ENCODE measurements at regions not wholly inside any gene's neighbourhood (a gene's known extent, or its start where the extent isn't known, plus 50 kb on each side); places are given as distances from the start of the nearest gene placed in this dataset.

GRCh38 chr2:215627771-215628170 is 191.9 kb upstream of the FN1 start:
- Histone ChIP-seq H3K4me3 (ENCODE audit: low read length) (no peak overlapping the region), H3K27me3 (ENCODE audit: control insufficient read depth, insufficient read depth, low read length) (no peaks in the 10 kb centered on the region), H3K4me1 (ENCODE audit: control insufficient read depth, insufficient read depth, low read length) (peaks cover 9% of the 10 kb centered on the region), H3K36me3 (ENCODE audit: control insufficient read depth, insufficient read depth, low read length) (no peaks in the 10 kb centered on the region), H3K27ac (ENCODE audit: low read length) (no peak overlapping the region), H3K9me3 (replicated peaks; ENCODE audit: control insufficient read depth, low read depth, low read length) (peaks cover 2% of the 10 kb centered on the region)
- no CpG with 5 or more reads among the region's 1 CpG for WGBS (ENCODE audit: insufficient coverage)
- no peak for DNase-seq

DNA sequence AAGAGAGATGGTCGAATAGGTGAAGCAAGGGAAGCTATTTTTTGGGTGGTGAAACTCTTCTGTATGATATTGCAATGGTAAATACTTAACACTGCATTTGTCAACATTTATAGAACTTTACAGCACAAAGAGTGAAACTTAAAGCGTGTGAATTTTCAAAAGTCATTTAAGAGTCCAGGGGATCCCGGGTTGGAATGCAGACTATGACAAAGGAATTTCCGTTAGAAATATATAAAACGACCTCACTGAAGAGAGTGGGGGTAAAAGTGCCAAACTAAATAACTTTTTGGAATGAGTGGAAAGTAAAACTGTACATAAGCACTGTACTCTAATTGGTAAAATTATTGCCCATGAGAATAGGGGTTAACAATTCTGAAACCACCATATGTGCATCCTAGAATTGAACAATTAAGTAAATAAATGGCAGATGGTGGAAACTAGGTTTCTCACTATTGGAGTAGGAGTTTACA is 191.0 kb upstream of the FN1 start:
- Histone ChIP-seq H3K4me3 (ENCODE audit: low read length) (no peak overlapping the region), H3K4me1 (ENCODE audit: control insufficient read depth, insufficient read depth, low read length) (peaks cover 9% of the 10 kb centered on the region), H3K27ac (ENCODE audit: low read length) (no peak overlapping the region), H3K27me3 (ENCODE audit: control insufficient read depth, insufficient read depth, low read length) (no peaks in the 10 kb centered on the region), H3K36me3 (ENCODE audit: control insufficient read depth, insufficient read depth, low read length) (no peaks in the 10 kb centered on the region), H3K9me3 (replicated peaks; ENCODE audit: control insufficient read depth, low read depth, low read length) (peaks cover 2% of the 10 kb centered on the region)
- DNase-seq, result no peak
- WGBS (ENCODE audit: insufficient coverage), result no CpG with 5 or more reads among the region's 5 CpGs

DNA sequence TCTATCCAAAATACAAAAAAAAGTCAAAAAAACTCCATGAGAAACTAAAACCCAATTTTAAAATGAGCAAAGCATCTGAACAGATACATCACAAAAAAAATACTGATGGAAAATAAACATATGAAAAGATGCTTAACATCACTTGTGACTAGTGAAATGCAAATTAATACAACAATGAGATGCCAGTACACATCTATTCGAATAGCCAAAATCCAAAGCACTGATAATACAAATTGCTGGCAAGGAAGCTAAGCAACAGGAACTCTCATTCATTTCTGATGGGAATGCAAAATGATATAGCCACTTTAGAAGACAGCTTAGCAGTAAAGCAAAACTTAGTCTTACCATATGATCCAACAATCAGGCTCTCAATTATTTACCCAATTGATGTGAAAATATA is 190.2 kb upstream of the FN1 start:
- no peak overlapping the region for H3K4me3 ChIP-seq (ENCODE audit: low read length)
- no peak for DNase-seq
- peaks cover 9% of the 10 kb centered on the region for H3K4me1 ChIP-seq (ENCODE audit: control insufficient read depth, insufficient read depth, low read length)
- H3K36me3 ChIP-seq (ENCODE audit: control insufficient read depth, insufficient read depth, low read length), result no peaks in the 10 kb centered on the region
- peaks cover 2% of the 10 kb centered on the region for H3K9me3 ChIP-seq (replicated peaks; ENCODE audit: control insufficient read depth, low read depth, low read length)
- no CpG with 5 or more reads among the region's 1 CpG for WGBS (ENCODE audit: insufficient coverage)
- H3K27ac ChIP-seq (ENCODE audit: low read length), result no peak overlapping the region
- H3K27me3 ChIP-seq (ENCODE audit: control insufficient read depth, insufficient read depth, low read length), result no peaks in the 10 kb centered on the region

DNA sequence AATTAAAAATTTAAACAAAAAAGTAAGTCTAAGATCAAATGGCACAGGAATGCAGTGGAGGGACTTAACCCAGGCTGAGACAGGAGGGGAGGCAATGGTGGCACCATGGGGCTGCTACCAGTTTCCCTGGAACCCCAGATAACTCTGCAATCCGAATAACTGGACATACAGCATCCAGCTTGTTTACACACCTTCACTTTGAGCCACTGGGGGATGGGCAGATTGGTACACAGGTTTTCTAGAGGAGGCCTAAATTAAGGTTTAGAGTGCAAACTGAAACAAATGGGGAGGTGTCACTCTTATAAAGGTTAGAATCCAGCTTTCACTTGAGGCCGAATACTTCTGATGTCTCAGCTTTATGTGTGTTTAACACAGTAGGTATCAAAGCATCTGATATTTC is 189.3 kb upstream of the FN1 start:
- Histone ChIP-seq H3K27me3 (ENCODE audit: control insufficient read depth, insufficient read depth, low read length) (no peaks in the 10 kb centered on the region), H3K36me3 (ENCODE audit: control insufficient read depth, insufficient read depth, low read length) (no peaks in the 10 kb centered on the region), H3K27ac (ENCODE audit: low read length) (no peak overlapping the region), H3K4me3 (ENCODE audit: low read length) (no peak overlapping the region), H3K9me3 (replicated peaks; ENCODE audit: control insufficient read depth, low read depth, low read length) (no peaks in the 10 kb centered on the region), H3K4me1 (ENCODE audit: control insufficient read depth, insufficient read depth, low read length) (peaks cover 9% of the 10 kb centered on the region)
- no CpG with 5 or more reads among the region's 2 CpGs for WGBS (ENCODE audit: insufficient coverage)
- no peak for DNase-seq

GRCh38 chr2:215624423-215624829 is 188.6 kb upstream of the FN1 start:
- Histone ChIP-seq H3K4me3 (ENCODE audit: low read length) (no peak overlapping the region), H3K9me3 (replicated peaks; ENCODE audit: control insufficient read depth, low read depth, low read length) (no peaks in the 10 kb centered on the region), H3K27ac (ENCODE audit: low read length) (peak overlapping the region; percentile 81), H3K36me3 (ENCODE audit: control insufficient read depth, insufficient read depth, low read length) (no peaks in the 10 kb centered on the region), H3K4me1 (ENCODE audit: control insufficient read depth, insufficient read depth, low read length) (peaks cover 9% of the 10 kb centered on the region), H3K27me3 (ENCODE audit: control insufficient read depth, insufficient read depth, low read length) (no peaks in the 10 kb centered on the region)
- peak; percentile 95 for DNase-seq
- WGBS (ENCODE audit: insufficient coverage), result 13% methylated on average over 4 of the region's 7 CpGs

- no peak overlapping the region for H3K4me3 ChIP-seq (ENCODE audit: low read length)
- H3K4me1 ChIP-seq (ENCODE audit: control insufficient read depth, insufficient read depth, low read length), result peaks cover 13% of the 10 kb centered on the region
- no peaks in the 10 kb centered on the region for H3K36me3 ChIP-seq (ENCODE audit: control insufficient read depth, insufficient read depth, low read length)
- peak overlapping the region; percentile 15 for H3K27ac ChIP-seq (ENCODE audit: low read length)
- 60% methylated on average over 1 of the region's 5 CpGs for WGBS (ENCODE audit: insufficient coverage)
- no peaks in the 10 kb centered on the region for H3K27me3 ChIP-seq (ENCODE audit: control insufficient read depth, insufficient read depth, low read length)
- peak; percentile 40 for DNase-seq
- H3K9me3 ChIP-seq (replicated peaks; ENCODE audit: control insufficient read depth, low read depth, low read length), result no peaks in the 10 kb centered on the region
Measured at GRCh38 chr2:215622837-215623236, 187.0 kb upstream of the FN1 start.

DNA sequence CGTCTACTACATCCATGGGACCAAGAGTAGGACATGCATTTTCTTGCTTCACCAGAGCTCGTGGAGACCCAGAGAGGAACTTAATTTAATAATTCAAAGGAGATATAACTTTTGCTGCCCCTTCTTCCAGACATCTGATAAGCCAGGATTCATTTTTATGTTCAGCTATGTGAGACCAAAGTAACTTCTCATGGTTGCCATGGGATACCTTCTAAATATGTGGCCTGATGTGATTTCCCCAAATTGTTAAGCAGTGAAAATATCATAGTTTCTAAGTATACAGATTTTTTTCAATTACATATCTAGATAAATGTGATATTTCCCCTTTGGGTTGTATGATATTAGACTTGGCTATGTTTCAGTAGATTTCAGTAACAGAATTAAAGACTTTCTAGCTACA is 185.5 kb upstream of the FN1 start:
- no peaks in the 10 kb centered on the region for H3K27me3 ChIP-seq (ENCODE audit: control insufficient read depth, insufficient read depth, low read length)
- peak; percentile 56 for DNase-seq
- no peaks in the 10 kb centered on the region for H3K9me3 ChIP-seq (replicated peaks; ENCODE audit: control insufficient read depth, low read depth, low read length)
- no CpG with 5 or more reads among the region's 2 CpGs for WGBS (ENCODE audit: insufficient coverage)
- H3K4me3 ChIP-seq (ENCODE audit: low read length), result no peak overlapping the region
- H3K36me3 ChIP-seq (ENCODE audit: control insufficient read depth, insufficient read depth, low read length), result no peaks in the 10 kb centered on the region
- peaks cover 13% of the 10 kb centered on the region for H3K4me1 ChIP-seq (ENCODE audit: control insufficient read depth, insufficient read depth, low read length)
- H3K27ac ChIP-seq (ENCODE audit: low read length), result no peak overlapping the region

DNA sequence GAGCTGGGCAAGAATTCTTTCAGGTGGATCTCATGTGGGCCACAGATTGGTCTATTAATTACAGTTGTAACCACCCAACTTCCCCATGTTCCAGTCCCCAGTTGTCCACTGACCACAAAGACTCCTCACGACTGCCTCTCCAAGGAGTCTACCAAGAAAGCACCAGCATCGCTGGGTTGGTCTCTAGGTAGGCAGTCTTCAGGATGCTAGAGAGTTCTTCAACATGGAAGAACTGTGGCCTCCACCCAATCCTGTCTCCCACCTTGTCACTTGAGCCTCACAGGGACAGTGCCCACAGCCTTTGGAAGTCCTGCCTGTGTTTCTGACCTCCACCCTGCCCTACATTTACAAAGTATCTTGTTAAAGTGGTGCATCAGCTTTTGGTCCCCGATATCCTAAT is 184.7 kb upstream of the FN1 start:
- H3K4me1 ChIP-seq (ENCODE audit: control insufficient read depth, insufficient read depth, low read length), result peaks cover 13% of the 10 kb centered on the region
- no peaks in the 10 kb centered on the region for H3K9me3 ChIP-seq (replicated peaks; ENCODE audit: control insufficient read depth, low read depth, low read length)
- H3K4me3 ChIP-seq (ENCODE audit: low read length), result no peak overlapping the region
- DNase-seq, result no peak
- no peak overlapping the region for H3K27ac ChIP-seq (ENCODE audit: low read length)
- WGBS (ENCODE audit: insufficient coverage), result 100% methylated on average over 3 of the region's 3 CpGs
- no peaks in the 10 kb centered on the region for H3K36me3 ChIP-seq (ENCODE audit: control insufficient read depth, insufficient read depth, low read length)
- H3K27me3 ChIP-seq (ENCODE audit: control insufficient read depth, insufficient read depth, low read length), result no peaks in the 10 kb centered on the region

- H3K4me1 ChIP-seq (ENCODE audit: control insufficient read depth, insufficient read depth, low read length), result peaks cover 13% of the 10 kb centered on the region
- DNase-seq, result no peak
- no peaks in the 10 kb centered on the region for H3K27me3 ChIP-seq (ENCODE audit: control insufficient read depth, insufficient read depth, low read length)
- no peaks in the 10 kb centered on the region for H3K36me3 ChIP-seq (ENCODE audit: control insufficient read depth, insufficient read depth, low read length)
- 89% methylated on average over 8 of the region's 10 CpGs for WGBS (ENCODE audit: insufficient coverage)
- H3K4me3 ChIP-seq (ENCODE audit: low read length), result no peak overlapping the region
- no peaks in the 10 kb centered on the region for H3K9me3 ChIP-seq (replicated peaks; ENCODE audit: control insufficient read depth, low read depth, low read length)
- no peak overlapping the region for H3K27ac ChIP-seq (ENCODE audit: low read length)
Measured at GRCh38 chr2:215619989-215620388, 184.1 kb upstream of the FN1 start.

- Histone ChIP-seq H3K9me3 (replicated peaks; ENCODE audit: control insufficient read depth, low read depth, low read length) (no peaks in the 10 kb centered on the region), H3K27ac (ENCODE audit: low read length) (no peak overlapping the region), H3K4me1 (ENCODE audit: control insufficient read depth, insufficient read depth, low read length) (peaks cover 9% of the 10 kb centered on the region), H3K4me3 (ENCODE audit: low read length) (no peak overlapping the region), H3K27me3 (ENCODE audit: control insufficient read depth, insufficient read depth, low read length) (no peaks in the 10 kb centered on the region), H3K36me3 (ENCODE audit: control insufficient read depth, insufficient read depth, low read length) (no peaks in the 10 kb centered on the region)
- WGBS (ENCODE audit: insufficient coverage), result 12% methylated on average over 3 of the region's 14 CpGs
- peak; percentile 36 for DNase-seq
Measured at GRCh38 chr2:215619022-215619958, 183.4 kb upstream of the FN1 start.

Data from muscle of leg (tissue), 3 donors.